ENCODE measurements at regions not wholly inside any gene's neighbourhood (a gene's known extent, or its start where the extent isn't known, plus 50 kb on each side); places are given as distances from the start of the nearest gene placed in this dataset.

DNA sequence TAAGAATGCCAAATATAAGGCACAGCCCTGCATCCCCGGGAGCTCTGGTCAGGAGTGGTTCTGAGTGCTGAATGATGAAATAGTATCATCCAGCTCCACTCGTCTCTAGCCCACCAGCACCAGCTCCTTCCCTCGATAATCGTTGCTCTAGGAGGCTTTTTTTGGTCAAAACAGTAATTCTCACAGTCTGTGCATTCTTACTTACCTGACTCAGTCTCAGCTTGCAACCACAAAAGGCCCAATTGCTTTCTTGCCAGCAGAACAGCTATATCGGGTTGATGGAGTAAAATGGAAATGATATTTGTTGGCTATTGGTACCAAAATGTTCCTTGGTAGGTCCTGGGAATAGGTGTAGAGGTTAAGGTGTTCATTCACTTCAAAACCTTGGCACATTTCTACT, 94.8 kb downstream of the BMP4 start:
- intact Hi-C loops (cut with micrococcal nuclease) = no loop called here
- TF ChIP-seq, protein P1, sequence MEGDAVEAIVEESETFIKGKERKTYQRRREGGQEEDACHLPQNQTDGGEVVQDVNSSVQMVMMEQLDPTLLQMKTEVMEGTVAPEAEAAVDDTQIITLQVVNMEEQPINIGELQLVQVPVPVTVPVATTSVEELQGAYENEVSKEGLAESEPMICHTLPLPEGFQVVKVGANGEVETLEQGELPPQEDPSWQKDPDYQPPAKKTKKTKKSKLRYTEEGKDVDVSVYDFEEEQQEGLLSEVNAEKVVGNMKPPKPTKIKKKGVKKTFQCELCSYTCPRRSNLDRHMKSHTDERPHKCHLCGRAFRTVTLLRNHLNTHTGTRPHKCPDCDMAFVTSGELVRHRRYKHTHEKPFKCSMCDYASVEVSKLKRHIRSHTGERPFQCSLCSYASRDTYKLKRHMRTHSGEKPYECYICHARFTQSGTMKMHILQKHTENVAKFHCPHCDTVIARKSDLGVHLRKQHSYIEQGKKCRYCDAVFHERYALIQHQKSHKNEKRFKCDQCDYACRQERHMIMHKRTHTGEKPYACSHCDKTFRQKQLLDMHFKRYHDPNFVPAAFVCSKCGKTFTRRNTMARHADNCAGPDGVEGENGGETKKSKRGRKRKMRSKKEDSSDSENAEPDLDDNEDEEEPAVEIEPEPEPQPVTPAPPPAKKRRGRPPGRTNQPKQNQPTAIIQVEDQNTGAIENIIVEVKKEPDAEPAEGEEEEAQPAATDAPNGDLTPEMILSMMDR (IDR thresholded peaks at IDR 0.05) = no peak
- Histone ChIP-seq H3K36me3 (replicated peaks in 1 of 2; ENCODE audit: control insufficient read depth in 1 of 2, insufficient read depth in 2 of 2, low read length in 2 of 2) (no peaks in the 10 kb centered on the region), H3K4me2 (replicated peaks; ENCODE audit: extremely low read depth, low read length, poor library complexity, severe bottlenecking) (no peak overlapping the region), H3K9ac (ENCODE audit: insufficient read depth, low read length, poor library complexity, severe bottlenecking) (no peak overlapping the region), H2AFZ (ENCODE audit: insufficient read depth, low read depth, low read length, poor library complexity, severe bottlenecking) (no peak overlapping the region), H3K79me2 (ENCODE audit: insufficient read depth, low read length) (no peaks in the 10 kb centered on the region), H3K27ac (ENCODE audit: low read depth in 1 of 2, low read length in 2 of 2) (no peak overlapping the region), H4K20me1 (ENCODE audit: insufficient read depth, low read length) (no peaks in the 10 kb centered on the region), H3K4me3 (replicated peaks in 1 of 3; ENCODE audit: low read depth in 2 of 3, low read length in 3 of 3) (no peak overlapping the region), H3K9me3 (replicated peaks in 1 of 2; ENCODE audit: control insufficient read depth in 1 of 2, insufficient read depth in 1 of 2, low read length in 2 of 2) (no peaks in the 10 kb centered on the region), H3K4me1 (ENCODE audit: control insufficient read depth in 1 of 2, insufficient read depth in 2 of 2, low read length in 2 of 2) (no peaks in the 10 kb centered on the region), H3K27me3 (ENCODE audit: control insufficient read depth in 2 of 2, insufficient read depth in 2 of 2, low read length in 2 of 2) (no peaks in the 10 kb centered on the region)
- peaks cover 0 to 4% (median 0%) of the 10 kb centered on the region in 7 donors for H3K9me3 Mint-ChIP-seq
- WGBS (ENCODE audit: insufficient coverage) = 100% methylated on average over 2 of the region's 5 CpGs
- DNase-seq = no peak
- no peaks in the 10 kb centered on the region for H3K36me3 Mint-ChIP-seq
- H3K4me1 Mint-ChIP-seq = no peaks in the 10 kb centered on the region
- H3K27ac Mint-ChIP-seq = no peak overlapping the region
- no peak overlapping the region for H3K4me3 Mint-ChIP-seq
- peaks cover 0 to 3% (median 0%) of the 10 kb centered on the region in 3 donors for H3K27me3 Mint-ChIP-seq (ENCODE audit: low read depth in 3 of 3)

DNA sequence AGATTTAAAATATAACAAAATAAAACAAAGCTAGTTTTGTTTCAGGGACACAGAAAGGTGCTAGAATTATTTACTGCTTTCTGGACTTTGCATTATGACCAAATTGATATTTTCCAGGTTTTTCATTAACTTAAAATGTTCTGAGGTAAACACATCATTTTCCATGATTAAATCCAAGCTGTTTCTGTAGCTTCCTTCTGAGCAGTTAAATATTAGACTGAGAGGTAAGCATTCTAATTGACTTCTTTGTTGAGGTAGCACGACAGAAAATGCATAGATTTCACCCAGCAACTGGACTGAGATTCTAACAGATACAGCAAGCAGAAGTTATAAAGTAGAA, 98.3 kb downstream of the BMP4 start:
- no CpG with 5 or more reads among the region's 1 CpG for WGBS (ENCODE audit: insufficient coverage)
- TF ChIP-seq, protein P1 (IDR thresholded peaks at IDR 0.05) = no peak

More for the DNA sequence above, 98.3 kb downstream of the BMP4 start:
- no peaks in the 10 kb centered on the region for H4K20me1 ChIP-seq (ENCODE audit: insufficient read depth, low read length)
- intact Hi-C loops (cut with micrococcal nuclease) = no loop called here
- no peak overlapping the region for H3K9ac ChIP-seq (ENCODE audit: insufficient read depth, low read length, poor library complexity, severe bottlenecking)
- no peak overlapping the region for H3K4me3 ChIP-seq (replicated peaks in 1 of 3; ENCODE audit: low read depth in 2 of 3, low read length in 3 of 3)
- Mint-ChIP-seq H3K4me3 (no peak overlapping the region), H3K36me3 (no peaks in the 10 kb centered on the region), H3K4me1 (no peaks in the 10 kb centered on the region), H3K9me3 (peaks cover 0 to 3% (median 2%) of the 10 kb centered on the region in 7 donors), H3K27ac (no peak overlapping the region), H3K27me3 (ENCODE audit: low read depth in 3 of 3) (peaks cover 0 to 3% (median 0%) of the 10 kb centered on the region in 3 donors)
- H3K27ac ChIP-seq (ENCODE audit: low read depth in 1 of 2, low read length in 2 of 2) = no peak overlapping the region
- H3K79me2 ChIP-seq (ENCODE audit: insufficient read depth, low read length) = no peaks in the 10 kb centered on the region
- H3K4me2 ChIP-seq (replicated peaks; ENCODE audit: extremely low read depth, low read length, poor library complexity, severe bottlenecking) = no peak overlapping the region
- no peaks in the 10 kb centered on the region for H3K4me1 ChIP-seq (ENCODE audit: control insufficient read depth in 1 of 2, insufficient read depth in 2 of 2, low read length in 2 of 2)
- H3K27me3 ChIP-seq (ENCODE audit: control insufficient read depth in 2 of 2, insufficient read depth in 2 of 2, low read length in 2 of 2) = no peaks in the 10 kb centered on the region
- no peak for DNase-seq
- H2AFZ ChIP-seq (ENCODE audit: insufficient read depth, low read depth, low read length, poor library complexity, severe bottlenecking) = no peak overlapping the region
- no peaks in the 10 kb centered on the region for H3K36me3 ChIP-seq (replicated peaks in 1 of 2; ENCODE audit: control insufficient read depth in 1 of 2, insufficient read depth in 2 of 2, low read length in 2 of 2)
- no peaks in the 10 kb centered on the region for H3K9me3 ChIP-seq (replicated peaks in 1 of 2; ENCODE audit: control insufficient read depth in 1 of 2, insufficient read depth in 1 of 2, low read length in 2 of 2)

Measured in CD14-positive monocyte (primary cell).